OCI-LY1 (cell line): ENCODE measurements at regions not wholly inside any gene's neighbourhood (a gene's known extent, or its start where the extent isn't known, plus 50 kb on each side); places are given as distances from the start of the nearest gene placed in this dataset.

Experiments used
- CTCF ChIP-seq: fragments of 200-600 bp; sonication (generic), shearing (Covaris generic); IDR thresholded peaks from 2 replicates; pipeline ENCODE4 v1.5.1; 2017; ENCODE audit warnings: mild to moderate bottlenecking, antibody characterized with exemption, low read length, moderate library complexity, mixed read lengths
- EZH2 ChIP-seq: fragments of 200-600 bp; sonication (generic), shearing (Covaris generic); IDR thresholded peaks from 2 replicates; pipeline ENCODE4 v1.8.0; 2017; ENCODE audit warnings: borderline replicate concordance, mixed run types, mild to moderate bottlenecking, antibody characterized with exemption, low read length, moderate library complexity, mixed read lengths

GRCh38 chr3:18153571-18154173 is 271.5 kb downstream of the SATB1 start:
- no peak for TF ChIP-seq CTCF
- TF ChIP-seq EZH2 = no peak
